ENCODE measurements at regions not wholly inside any gene's neighbourhood (a gene's known extent, or its start where the extent isn't known, plus 50 kb on each side); places are given as distances from the start of the nearest gene placed in this dataset.

DNA sequence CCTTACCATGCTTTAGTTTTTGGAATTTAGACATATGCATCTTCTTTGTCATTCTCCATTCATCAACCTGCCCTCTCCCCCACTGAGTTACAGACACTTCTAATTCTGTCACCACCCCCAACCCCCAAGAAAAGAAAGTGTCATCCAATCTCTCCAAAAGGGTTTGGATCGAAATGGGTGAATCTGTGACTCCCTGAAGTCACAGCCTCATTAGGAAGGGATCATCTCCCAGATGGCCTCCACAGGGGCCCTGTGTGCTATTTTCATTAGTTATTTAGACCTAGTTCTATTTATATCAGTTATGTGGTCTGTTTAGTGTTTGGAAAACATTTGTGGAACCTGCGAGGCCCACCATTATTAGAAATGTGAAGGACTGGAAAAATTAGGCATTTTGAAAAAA, 191.0 kb upstream of the ATP2B1 start:
- H3K27ac ChIP-seq: no peak overlapping the region
- H3K9me3 ChIP-seq: no peaks in the 10 kb centered on the region
- DNase-seq (ENCODE audit: low spot score): no peak
- H3K27me3 ChIP-seq: no peaks in the 10 kb centered on the region
- H3K36me3 ChIP-seq: no peaks in the 10 kb centered on the region
- no peak overlapping the region for H3K4me3 ChIP-seq
- no peaks in the 10 kb centered on the region for H3K4me1 ChIP-seq
- TF ChIP-seq, protein P1, sequence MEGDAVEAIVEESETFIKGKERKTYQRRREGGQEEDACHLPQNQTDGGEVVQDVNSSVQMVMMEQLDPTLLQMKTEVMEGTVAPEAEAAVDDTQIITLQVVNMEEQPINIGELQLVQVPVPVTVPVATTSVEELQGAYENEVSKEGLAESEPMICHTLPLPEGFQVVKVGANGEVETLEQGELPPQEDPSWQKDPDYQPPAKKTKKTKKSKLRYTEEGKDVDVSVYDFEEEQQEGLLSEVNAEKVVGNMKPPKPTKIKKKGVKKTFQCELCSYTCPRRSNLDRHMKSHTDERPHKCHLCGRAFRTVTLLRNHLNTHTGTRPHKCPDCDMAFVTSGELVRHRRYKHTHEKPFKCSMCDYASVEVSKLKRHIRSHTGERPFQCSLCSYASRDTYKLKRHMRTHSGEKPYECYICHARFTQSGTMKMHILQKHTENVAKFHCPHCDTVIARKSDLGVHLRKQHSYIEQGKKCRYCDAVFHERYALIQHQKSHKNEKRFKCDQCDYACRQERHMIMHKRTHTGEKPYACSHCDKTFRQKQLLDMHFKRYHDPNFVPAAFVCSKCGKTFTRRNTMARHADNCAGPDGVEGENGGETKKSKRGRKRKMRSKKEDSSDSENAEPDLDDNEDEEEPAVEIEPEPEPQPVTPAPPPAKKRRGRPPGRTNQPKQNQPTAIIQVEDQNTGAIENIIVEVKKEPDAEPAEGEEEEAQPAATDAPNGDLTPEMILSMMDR (IDR thresholded peaks at IDR 0.05): no peak

GRCh38 chr12:89895591-89895990, 187.0 kb upstream of the ATP2B1 start:
- no peaks in the 10 kb centered on the region for H3K27me3 ChIP-seq
- no peaks in the 10 kb centered on the region for H3K9me3 ChIP-seq
- no peak overlapping the region for H3K4me3 ChIP-seq
- DNase-seq (ENCODE audit: low spot score): no peak
- TF ChIP-seq, protein P1 (IDR thresholded peaks at IDR 0.05): no peak
- no peak overlapping the region for H3K27ac ChIP-seq
- H3K36me3 ChIP-seq: no peaks in the 10 kb centered on the region
- H3K4me1 ChIP-seq: no peaks in the 10 kb centered on the region

GRCh38 chr12:89895101-89895500, 186.5 kb upstream of the ATP2B1 start:
- no peak for DNase-seq (ENCODE audit: low spot score)
- Histone ChIP-seq H3K4me1 (no peaks in the 10 kb centered on the region), H3K36me3 (no peaks in the 10 kb centered on the region), H3K27me3 (no peaks in the 10 kb centered on the region), H3K27ac (no peak overlapping the region), H3K9me3 (no peaks in the 10 kb centered on the region), H3K4me3 (no peak overlapping the region)
- TF ChIP-seq, protein P1 (IDR thresholded peaks at IDR 0.05): no peak

- Histone ChIP-seq H3K27me3 (no peaks in the 10 kb centered on the region), H3K27ac (no peak overlapping the region), H3K4me3 (no peak overlapping the region), H3K9me3 (no peaks in the 10 kb centered on the region), H3K36me3 (no peaks in the 10 kb centered on the region), H3K4me1 (no peaks in the 10 kb centered on the region)
- TF ChIP-seq, protein P1 (IDR thresholded peaks at IDR 0.05): no peak
- DNase-seq (ENCODE audit: low spot score): no peak
Observed at GRCh38 chr12:89893972-89894706, 185.5 kb upstream of the ATP2B1 start.

- Histone ChIP-seq H3K27me3 (no peaks in the 10 kb centered on the region), H3K9me3 (no peaks in the 10 kb centered on the region), H3K4me1 (no peaks in the 10 kb centered on the region), H3K36me3 (no peaks in the 10 kb centered on the region), H3K4me3 (no peak overlapping the region), H3K27ac (no peak overlapping the region)
- no peak for DNase-seq (ENCODE audit: low spot score)
- TF ChIP-seq, protein P1 (IDR thresholded peaks at IDR 0.05): no peak
Observed at GRCh38 chr12:89892436-89892835, 183.8 kb upstream of the ATP2B1 start.

GRCh38 chr12:89891933-89892332, 183.3 kb upstream of the ATP2B1 start:
- no peaks in the 10 kb centered on the region for H3K36me3 ChIP-seq
- no peak overlapping the region for H3K27ac ChIP-seq
- no peaks in the 10 kb centered on the region for H3K4me1 ChIP-seq
- TF ChIP-seq, protein P1 (IDR thresholded peaks at IDR 0.05): no peak
- H3K27me3 ChIP-seq: no peaks in the 10 kb centered on the region
- no peaks in the 10 kb centered on the region for H3K9me3 ChIP-seq
- no peak overlapping the region for H3K4me3 ChIP-seq
- DNase-seq (ENCODE audit: low spot score): no peak

All from right atrium auricular region (tissue), 2 donors.